Epithelial cell of prostate (primary cell): ENCODE measurements at regions not wholly inside any gene's neighbourhood (a gene's known extent, or its start where the extent isn't known, plus 50 kb on each side); places are given as distances from the start of the nearest gene placed in this dataset.

Experiments
- DNase-seq: peaks from one replicate; pipeline ENCODE4 v3.0.0-alpha.2; 2011; ENCODE audit warnings: low read depth, low spot score
- H3K27ac ChIP-seq: fragments of 450-650 bp; 2 replicates; pipeline ENCODE4 v1.5.1; 2017; ENCODE audit warnings: mild to moderate bottlenecking

DNA sequence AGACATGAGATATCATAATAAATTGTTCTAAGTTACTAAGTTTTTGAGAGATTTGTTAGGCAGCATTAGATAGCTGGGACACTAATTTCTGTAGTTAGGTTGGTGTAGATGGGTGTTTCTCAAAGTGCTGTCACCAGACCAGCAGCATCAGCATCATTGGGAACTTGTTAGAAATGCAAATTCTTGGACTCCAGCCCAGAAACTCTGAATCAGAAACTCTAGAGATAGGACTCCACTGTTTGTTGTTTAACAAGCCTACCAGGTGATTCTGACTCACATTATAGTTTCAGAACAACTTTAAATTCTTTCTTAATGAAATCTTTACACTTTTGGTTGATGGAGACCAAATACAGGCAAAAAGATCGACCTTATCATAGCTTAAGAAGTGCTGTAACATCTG lies 173.7 kb downstream of the PABPC4L start:
- peak; percentile 84 for DNase-seq
- peak overlapping the region; percentile 65 for H3K27ac ChIP-seq

DNA sequence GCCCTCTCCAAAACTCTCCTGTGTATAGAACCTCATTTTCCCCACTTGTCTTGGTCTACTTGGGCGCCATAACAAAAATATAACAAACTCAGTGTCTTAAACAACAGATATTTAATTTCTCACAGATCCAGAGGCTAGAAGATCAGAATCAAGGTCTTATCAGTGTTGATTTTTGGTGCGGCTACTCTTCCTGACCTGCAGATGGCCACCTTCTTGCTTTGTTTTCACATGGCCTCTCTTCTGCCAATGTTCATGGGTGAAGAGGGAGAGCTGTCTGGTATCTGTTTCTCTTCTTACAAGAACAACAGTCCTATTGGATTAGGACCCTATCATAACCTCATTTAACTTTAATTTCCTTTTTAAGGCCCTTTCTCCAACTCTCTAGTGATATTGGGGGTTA lies 177.3 kb downstream of the PABPC4L start:
- no peak overlapping the region for H3K27ac ChIP-seq
- no peak for DNase-seq

DNA sequence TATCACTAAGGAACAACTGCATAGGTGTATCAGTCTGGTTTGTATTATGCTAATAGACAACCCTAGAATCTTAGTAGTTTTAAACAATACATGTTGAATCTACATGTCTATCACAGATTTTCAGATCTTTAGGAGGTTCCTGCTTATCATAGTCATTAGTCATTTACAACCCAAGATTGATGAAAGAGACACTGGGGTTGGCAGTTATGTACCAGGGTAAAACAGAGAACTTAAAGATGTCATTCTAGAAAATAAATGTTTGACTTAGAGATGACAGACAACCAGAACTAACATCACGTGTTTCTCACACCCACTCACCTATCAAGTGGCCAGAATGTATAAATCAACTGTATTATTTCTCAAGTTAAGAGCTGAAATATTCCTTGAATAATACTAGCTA lies 181.9 kb downstream of the PABPC4L start:
- DNase-seq = no peak
- H3K27ac ChIP-seq = no peak overlapping the region

DNA sequence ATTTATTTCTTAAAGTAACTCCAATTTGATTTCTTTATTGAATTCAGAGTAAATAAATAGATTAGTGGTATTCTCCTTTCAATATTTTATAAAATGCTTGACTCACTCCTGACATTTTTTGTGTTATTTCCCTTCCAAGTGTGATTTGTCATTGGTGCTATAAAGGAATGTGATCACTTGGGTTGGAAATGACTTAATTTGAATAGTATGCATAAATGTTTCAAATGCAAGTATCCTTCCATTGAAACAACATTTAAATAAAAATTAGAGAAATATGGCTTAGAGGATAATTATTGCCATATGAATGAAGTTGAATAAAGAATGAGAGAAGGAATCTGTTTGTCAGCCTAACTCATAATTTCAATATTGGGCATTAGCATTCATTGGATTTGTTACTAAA lies 182.7 kb downstream of the PABPC4L start:
- DNase-seq = no peak
- H3K27ac ChIP-seq = no peak overlapping the region

DNA sequence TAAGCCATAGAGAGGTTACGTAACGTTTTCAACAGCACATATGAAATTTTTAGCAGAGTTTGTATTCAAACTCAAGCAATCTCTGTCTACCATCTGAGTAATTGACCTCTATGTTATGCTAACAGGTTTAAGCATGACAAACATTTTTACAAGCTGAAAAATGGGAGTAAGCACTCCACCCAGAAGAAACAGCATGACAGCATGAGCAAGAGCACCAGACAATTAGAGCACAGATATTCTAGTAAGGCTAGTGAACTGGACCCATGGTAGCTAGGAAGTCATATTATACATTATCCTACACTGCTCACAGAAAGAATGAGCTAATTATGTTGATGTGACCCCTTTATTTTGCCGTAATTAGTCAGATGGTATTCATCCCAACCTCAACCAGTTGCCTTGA lies 200.5 kb downstream of the PABPC4L start:
- peak; percentile 71 for DNase-seq
- H3K27ac ChIP-seq = peak overlapping the region; percentile 72

DNA sequence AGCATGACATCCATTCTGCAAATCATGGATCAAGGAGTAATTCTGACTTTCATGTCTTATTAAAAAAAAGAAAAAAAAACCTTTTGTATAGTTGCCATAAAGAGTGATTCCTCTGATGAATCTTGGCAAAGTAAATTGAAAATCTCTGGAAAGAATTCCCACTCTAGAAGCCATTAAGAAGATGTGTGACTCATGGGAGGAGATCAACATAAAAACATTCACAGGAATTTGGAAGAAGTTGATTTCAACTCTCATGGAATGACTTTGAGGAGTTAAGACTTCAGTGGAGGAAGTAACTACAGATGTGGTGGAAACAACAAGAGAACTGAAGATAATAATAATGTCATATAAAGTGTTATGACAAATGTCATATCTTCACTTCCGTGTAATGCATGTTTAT lies 204.2 kb downstream of the PABPC4L start:
- no peak overlapping the region for H3K27ac ChIP-seq
- DNase-seq = no peak

DNA sequence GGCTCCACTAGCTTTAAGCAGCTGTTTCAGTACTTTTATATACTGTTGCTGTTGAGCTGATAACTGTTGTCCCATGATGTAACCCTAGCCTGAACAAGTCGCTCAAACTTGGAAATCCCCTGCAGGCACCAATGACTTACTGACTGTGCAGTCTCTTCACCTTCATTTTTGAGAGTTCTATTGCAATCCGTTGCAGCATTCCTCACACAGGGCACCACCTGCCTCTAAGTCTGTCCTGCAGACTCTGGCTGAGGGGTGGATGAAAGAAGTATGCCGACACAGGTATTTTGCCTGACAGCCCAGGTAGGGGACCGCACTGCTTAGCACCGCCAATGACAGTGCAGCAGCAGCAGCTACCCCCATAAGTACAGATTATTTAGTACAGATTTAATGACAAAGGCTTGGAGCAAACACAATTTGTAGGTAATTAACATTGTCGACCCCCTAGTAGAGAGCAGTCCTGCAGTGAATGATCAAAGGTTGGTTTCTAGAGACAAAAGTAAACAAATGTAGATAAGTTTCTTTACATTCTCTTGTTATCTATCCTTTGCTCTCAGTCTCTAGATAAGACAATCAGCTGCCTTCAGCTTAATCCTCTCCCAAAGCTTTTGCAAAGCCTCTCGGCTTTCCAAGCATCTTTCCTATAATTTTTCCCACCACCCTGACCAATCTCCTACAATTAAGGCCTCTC lies 205.0 kb downstream of the PABPC4L start:
- no peak for DNase-seq
- H3K27ac ChIP-seq = no peak overlapping the region

DNA sequence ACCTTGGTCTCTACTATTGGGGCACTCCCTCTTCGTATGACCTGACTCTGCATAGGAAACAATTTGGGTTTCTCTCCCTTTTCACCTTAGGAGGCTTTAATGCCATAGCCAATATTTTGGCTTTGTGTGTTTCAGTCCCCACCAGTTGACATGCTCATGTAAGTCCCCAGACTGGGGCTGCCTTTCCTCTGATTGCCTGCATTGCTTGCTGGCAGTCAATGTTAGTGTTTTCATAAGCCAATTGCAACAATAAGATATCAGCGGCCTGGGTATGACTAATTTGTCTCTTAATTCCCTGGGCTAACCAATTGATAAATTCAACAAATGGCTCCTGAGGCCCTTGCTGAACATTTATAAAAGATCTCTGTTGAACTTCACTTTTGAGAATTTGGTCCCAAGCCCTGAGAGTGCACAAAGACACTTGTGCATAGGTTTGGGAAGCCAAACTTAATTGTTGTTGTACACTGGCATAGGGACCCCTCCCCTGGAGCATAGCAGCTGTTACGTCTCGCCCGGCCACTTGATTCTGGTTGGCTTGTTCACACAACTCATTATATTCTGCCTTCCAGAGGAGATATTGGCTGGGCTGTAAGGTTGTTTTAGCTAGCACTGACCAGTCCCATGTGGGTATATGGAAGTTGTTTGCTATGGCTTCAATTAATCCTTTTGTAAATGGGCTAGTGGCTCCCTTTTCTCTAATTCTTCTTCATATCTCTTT lies 206.2 kb downstream of the PABPC4L start:
- DNase-seq = no peak
- H3K27ac ChIP-seq = no peak overlapping the region

DNA sequence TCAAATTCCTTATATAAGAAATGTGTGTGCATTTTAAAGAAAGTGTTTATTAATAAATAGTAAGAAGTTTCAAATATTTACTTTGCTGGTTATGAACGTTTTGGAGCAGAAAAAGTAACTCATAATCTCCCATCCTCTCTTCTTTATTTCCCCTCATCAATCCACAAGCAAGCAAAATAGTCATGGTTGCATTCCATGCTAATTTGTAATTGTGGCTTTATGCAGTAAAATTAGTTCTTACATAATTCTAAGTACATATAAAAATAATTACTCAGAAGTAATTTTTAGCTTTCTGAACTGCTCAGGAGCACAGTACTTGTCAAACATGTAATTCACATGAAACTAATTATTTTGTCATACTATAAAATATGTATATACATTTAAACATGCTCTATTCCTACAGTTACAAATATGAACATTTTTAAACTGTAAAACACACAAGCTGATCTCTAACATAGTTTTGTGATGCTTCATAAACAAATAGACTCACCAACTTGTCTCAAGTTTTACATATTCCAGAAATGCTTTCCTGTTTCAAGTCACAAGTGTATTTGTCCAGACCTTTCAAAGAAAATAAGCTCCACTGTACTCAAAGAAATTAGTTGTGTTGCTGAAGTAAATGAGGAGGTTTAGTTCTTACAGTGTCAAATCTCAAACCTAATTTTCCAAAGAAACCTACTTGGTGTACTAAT lies 218.9 kb downstream of the PABPC4L start:
- DNase-seq = no peak

DNA sequence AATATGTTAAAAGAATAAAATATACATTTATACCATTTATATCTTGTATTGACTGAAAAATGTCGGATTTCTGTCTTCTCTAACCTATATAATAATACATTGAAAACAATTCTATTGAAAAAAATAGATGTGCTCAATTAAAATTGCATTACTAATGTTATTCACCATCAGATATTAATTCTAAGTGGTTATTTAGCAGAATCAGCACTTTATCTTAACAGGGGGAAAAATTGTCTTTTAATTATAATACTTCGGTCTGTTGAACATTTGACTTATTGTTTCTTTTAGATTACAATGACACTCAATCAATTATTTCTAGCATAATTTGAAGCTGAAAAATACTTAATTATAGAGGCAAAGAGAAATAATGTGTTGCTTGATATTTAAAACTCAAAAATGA lies 220.3 kb downstream of the PABPC4L start:
- no peak overlapping the region for H3K27ac ChIP-seq
- DNase-seq = no peak

More for the DNA sequence above, 218.9 kb downstream of the PABPC4L start:
- peak overlapping the region; percentile 29 for H3K27ac ChIP-seq

DNA sequence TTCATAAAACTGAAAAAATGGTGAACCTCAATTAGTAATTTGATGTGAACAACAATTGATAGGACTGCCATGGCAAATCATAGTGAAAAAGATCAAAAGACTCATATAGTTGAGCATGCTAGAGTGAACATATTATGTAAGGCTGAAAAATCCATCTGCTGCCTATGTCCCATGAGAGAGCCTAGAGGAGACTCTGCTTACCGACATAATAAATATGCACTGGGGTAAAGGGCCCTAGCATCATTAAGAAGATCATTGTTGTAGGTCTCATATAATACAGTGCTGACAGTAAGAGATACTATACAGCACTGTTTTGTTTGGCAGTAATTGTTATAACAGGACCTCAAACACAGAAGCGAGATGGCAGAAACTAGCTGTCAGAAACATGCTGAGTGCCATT lies 229.0 kb downstream of the PABPC4L start:
- H3K27ac ChIP-seq = no peak overlapping the region
- DNase-seq = no peak

DNA sequence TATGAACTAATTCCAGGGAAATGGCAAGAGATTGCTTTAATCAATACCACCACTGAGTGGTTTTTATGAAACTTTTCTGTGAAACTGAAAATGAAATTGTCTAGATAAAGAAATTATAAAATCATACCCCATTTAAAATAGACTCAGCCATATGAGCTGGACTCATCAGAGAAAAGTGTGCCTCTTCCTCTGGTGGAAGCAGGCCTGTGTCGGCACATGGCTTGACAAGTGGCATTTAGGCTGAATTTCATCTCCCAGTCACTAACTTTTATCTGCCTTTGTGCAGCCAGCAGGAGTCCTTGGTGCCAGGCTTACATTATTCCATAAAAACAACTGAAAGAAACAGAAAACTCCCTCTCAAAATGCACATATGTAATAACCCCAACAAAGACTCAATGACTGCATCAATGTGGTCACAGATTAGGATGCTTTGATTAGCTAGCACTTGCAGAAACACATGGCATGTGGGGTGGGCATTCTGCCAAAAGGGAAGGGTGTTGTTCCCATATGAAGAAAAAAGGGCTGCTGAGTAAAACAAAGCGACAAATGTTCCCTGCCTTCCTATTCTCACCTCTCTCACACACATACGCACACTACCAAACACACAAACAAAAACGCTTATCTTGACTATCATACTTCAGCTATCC lies 232.3 kb downstream of the PABPC4L start:
- H3K27ac ChIP-seq = no peak overlapping the region
- peak; percentile 37 for DNase-seq

DNA sequence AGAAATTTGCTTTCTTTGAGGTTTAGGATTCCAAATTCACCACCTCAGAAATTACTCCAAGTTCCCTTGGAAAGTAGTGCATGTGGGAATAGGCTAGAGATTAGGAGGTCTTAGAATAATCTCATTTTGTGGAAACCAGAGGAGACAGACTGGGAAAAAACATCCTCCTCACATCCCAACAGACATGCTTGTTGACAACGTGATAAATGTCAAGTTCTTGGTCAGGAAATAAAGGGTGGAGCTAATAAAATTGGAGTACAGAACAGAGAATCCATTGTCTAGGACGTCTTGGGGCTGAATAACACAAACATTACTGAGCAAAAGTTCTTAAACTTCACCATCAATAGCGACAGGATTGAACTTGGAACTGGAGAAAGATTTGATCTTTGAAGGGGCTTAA lies 233.4 kb downstream of the PABPC4L start:
- no peak for DNase-seq
- no peak overlapping the region for H3K27ac ChIP-seq

DNA sequence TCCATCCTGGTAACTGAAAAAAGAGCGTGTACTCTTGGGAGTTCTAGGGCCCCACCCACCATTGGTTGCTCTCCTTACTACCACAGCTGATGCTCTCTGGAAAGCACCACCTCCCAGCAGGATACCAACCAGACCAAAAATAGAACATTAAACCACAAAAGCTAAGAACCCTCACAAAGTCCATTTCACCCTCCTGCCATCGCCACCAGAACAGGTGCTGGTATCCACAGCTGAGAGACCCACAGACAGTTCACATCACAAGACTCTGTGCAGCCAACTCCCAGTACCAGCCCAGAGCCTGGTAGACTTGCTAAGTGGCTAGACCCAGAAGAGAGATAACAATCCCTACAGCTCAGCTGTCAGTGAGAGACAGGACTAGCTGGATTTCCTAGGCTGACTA lies 240.6 kb downstream of the PABPC4L start:
- no peak overlapping the region for H3K27ac ChIP-seq
- DNase-seq = no peak

DNA sequence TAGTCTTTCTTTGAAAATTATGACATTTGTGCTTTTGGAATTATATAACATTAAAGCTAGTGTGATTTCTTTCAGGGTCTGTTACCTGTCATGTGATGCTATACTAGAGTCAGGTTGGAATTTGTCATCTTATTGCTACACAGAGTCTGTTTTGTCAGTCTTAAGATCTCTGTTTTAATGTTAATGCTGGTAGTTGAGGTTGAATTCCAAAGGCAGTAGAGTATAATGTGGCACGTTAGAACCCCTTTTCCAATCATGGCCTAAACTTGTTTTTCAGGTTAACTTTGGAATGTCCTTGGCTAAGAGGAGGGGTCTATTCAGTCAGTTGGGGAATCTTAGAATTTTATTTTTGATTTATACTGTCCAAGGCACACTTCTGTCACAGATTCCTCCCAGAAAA lies 258.5 kb downstream of the PABPC4L start:
- H3K27ac ChIP-seq = no peak overlapping the region
- DNase-seq = no peak

DNA sequence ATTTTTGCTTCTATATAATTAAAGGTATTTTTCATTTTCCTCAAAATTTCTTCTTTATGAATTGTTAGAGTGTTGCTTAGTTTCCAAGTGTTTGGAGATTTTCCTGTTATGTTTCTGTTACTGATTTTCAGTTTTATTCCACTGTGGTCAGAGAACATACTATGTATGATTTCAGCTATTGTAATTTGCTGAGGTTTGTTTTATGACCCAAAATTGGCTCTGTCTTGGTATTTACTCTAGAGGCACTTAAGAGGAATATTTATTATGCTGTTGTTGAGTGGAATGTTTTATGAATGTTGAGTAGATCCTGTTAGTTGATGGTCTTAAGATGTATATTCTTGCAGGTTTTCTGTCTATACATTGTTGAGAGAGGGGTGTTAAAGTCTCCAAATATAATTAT lies 263.5 kb downstream of the PABPC4L start:
- no peak for DNase-seq
- H3K27ac ChIP-seq = no peak overlapping the region

DNA sequence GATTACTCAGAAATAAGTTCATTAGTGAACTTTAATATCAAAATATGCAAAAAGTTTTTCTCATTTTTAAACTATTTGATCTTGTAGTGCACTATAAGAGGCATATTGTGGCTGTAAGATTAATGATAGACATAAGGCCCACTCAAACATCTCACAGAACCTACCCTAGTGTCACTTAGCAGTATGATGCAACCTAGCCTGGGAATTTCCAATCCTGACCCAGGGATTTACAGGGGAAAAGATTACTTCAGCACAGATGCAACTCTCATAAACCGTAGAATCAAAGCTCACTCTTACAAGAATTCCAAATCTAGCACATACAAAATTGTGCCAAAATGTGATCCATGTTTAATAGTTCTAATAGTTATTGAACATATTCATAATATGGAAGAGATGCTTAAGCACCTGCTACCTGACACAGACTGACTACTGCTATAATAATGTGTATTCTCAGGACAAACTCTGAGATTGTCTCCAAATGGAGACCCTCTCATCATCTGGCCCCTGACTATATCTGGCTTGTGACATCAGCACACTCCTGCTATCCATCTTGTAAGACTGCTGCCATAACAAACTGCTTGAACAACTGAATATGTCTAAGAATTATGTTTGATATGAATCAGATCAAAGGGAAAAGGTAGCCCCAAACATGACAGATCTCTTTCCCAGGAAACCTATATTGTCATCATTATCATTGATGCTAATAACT lies 271.9 kb downstream of the PABPC4L start:
- no peak overlapping the region for H3K27ac ChIP-seq
- no peak for DNase-seq

DNA sequence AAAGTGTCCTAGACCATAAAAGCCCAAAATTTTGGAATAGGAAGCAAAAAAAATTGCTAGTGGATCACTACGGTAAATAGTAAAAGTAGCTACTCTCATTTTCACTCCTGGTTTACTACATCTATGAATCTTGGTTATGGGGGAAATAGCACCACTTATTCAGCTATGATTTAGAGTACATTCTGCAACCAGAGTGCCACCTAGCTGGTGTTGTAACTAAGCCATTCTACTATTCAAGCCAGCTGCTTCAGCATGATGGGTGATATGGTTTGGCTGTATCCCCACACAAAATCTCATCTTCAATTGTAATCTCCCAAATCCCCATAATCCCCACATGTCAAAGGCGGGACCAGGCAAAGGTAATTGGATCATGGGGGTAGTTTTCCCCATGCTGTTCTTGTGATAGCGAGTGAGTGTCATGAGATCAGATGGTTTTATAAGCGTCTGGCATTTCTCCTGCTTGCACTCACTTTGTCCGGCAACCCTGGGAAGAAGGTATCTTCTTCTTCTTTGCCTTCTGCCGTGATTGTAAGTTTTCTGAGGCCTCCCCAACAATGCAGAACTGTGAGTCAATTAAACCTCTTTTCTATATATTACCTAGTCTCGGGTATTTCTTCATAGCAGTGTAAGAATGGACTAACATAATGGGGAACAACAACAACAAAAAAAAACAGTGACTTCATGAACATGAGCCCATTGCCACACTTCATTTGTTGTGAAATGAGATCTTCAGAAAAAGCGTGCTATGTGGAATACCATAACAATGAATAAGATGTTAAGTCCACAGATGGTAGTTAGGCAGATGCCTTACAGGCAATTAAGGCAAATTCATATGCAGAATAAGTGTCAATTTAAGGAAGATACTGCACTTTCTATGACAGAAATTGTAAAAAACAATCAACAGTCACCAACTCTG lies 280.1 kb downstream of the PABPC4L start:
- no peak for DNase-seq
- H3K27ac ChIP-seq = no peak overlapping the region

DNA sequence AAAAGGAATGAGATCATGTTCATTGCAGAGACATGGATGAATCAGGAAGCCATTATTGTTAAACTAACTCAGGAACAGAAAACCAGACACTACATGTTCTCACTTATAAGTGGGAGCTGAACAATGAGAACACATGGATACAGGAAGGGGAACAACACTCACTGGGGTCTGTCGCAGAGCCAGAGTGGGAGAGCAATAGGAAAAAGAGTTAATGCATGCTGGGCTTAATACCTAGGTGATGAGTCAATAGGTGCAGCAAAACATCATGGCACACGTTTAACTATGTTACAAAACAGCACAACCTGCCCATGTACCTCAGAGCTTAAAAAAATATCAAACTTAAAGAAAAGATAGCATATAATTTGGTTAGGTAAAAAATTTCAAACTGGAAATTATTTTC lies 281.4 kb downstream of the PABPC4L start:
- no peak overlapping the region for H3K27ac ChIP-seq
- no peak for DNase-seq
